Spleen (tissue), 11 donors: ENCODE measurements at regions not wholly inside any gene's neighbourhood (a gene's known extent, or its start where the extent isn't known, plus 50 kb on each side); places are given as distances from the start of the nearest gene placed in this dataset.

Experiments used
- DNase-seq: peaks from one replicate; pipeline ENCODE4 v3.0.0-alpha.2; 2020
- H3K27ac ChIP-seq, 8 donors: fragments of 200-600 bp; sonication (generic) in 7 of 8; 1 replicate in 4 of 8; 2 replicates in 4 of 8; pipeline versions ENCODE4 v1.5.0 to v1.8.0; 2016 to 2021; ENCODE audit warnings: inconsistent platforms in 4 of 8, mild to moderate bottlenecking in 4 of 8, moderate library complexity in 1 of 8
- H3K27me3 ChIP-seq, 7 donors: fragments of 200-600 bp; sonication (generic) in 6 of 7; replicated peaks in 1 of 7; 1 replicate in 4 of 7; 2 replicates in 3 of 7; pipeline versions ENCODE4 v1.5.0 to v1.8.0; 2016 to 2021; ENCODE audit warnings: inconsistent platforms in 3 of 7, mild to moderate bottlenecking in 1 of 7
- H3K36me3 ChIP-seq, 6 donors: fragments of 200-600 bp; sonication (generic) in 5 of 6; 1 replicate in 4 of 6; 2 replicates in 2 of 6; pipeline versions ENCODE4 v1.5.0 to v1.8.0; 2016 to 2021; ENCODE audit warnings: inconsistent platforms in 2 of 6
- H3K4me1 ChIP-seq, 6 donors: fragments of 200-600 bp; sonication (generic) in 5 of 6; 1 replicate in 3 of 6; 2 replicates in 3 of 6; pipeline versions ENCODE4 v1.5.0 to v1.8.0; 2016 to 2021; ENCODE audit warnings: inconsistent platforms in 3 of 6
- H3K4me3 ChIP-seq, 8 donors: fragments of 200-600 bp; sonication (generic) in 7 of 8; 1 replicate in 4 of 8; 2 replicates in 4 of 8; pipeline versions ENCODE4 v1.5.0 to v1.8.0; 2016 to 2021; ENCODE audit warnings: inconsistent platforms in 4 of 8, mild to moderate bottlenecking in 4 of 8, moderate library complexity in 2 of 8
- H3K9me3 ChIP-seq, 8 donors: fragments of 200-600 bp; sonication (generic) in 7 of 8; 1 replicate in 4 of 8; 2 replicates in 4 of 8; pipeline versions ENCODE4 v1.5.0 to v1.8.0; 2016 to 2021; ENCODE audit warnings: inconsistent platforms in 4 of 8
- CTCF ChIP-seq, 11 experiments: fragments of 200-600 bp in 7 of 11; fragments of 450-650 bp in 4 of 11; sonication (generic) in 4 of 11; IDR thresholded peaks in 8 of 11; conservative IDR thresholded peaks in 3 of 11; 1 replicate in 7 of 11; 2 replicates in 4 of 11; pipeline versions ENCODE4 v1.4.0 to v1.8.0; 2016 to 2021; ENCODE audit warnings: antibody characterized with exemption in 11 of 11, inconsistent platforms in 4 of 11, mild to moderate bottlenecking in 1 of 11
- POLR2A ChIP-seq, 3 donors: fragments of 450-650 bp; IDR thresholded peaks; one replicate each; pipeline ENCODE4 v1.5.1; 2017; ENCODE audit warnings: antibody characterized with exemption in 3 of 3, mild to moderate bottlenecking in 1 of 3
- POLR2AphosphoS5 ChIP-seq, 3 donors: sonication (generic); formaldehyde crosslinking; IDR thresholded peaks; one replicate each; pipeline ENCODE4 v1.5.1; 2017; ENCODE audit warnings: antibody characterized with exemption in 3 of 3
- WGBS, 5 donors: extraction: QIAGEN DNeasy Blood & Tissue Kit in 3 of 5; methylation state at CpG; one replicate each; pipeline versions ENCODE4 v1.1.5 to v1.1.7; 2013 to 2018; 5-methylcytosine and 5-hydroxymethylcytosine counted together
- intact Hi-C: fragments of 100-400 bp; cut with DNase I; formaldehyde crosslinking; loops from one replicate; pipeline ENCODE4 v1.15.0; 2023; ENCODE audit warnings: low total_unique reads
- donor health status: healthy with polysubstance abuse.
- donor health status: DM: no; HTN: no; CAD: no; lungs with moderate emphysema.
- donor health status: DM: no; HTN: no; CAD: no.
- donor health status: Bipolar disorder and iron deficiency.
- donor health status: healthy.
- donor health status: DM: no; HTN: no; CAD: no.
- donor health status: DM: yes; HTN: yes; CAD: no.

GRCh38 chr12:115078334-115078733 is 394.4 kb upstream of the TBX3 start:
- no peak for DNase-seq
- 76 to 91% (median 84%) methylated on average over 4 of the region's 4 CpGs for WGBS, 5 donors

GRCh38 chr12:115075552-115076170 is 391.7 kb upstream of the TBX3 start:
- no peak overlapping the region for H3K4me3 ChIP-seq
- intact Hi-C loops, result no loop called here
- H3K27ac ChIP-seq, result no peak overlapping the region
- TF ChIP-seq CTCF (IDR thresholded peaks at IDR 0.05 in 8 of 11, conservative IDR thresholded peaks at IDR 0.05 in 3 of 11) (no peak), POLR2A (IDR thresholded peaks at IDR 0.05) (no peak), POLR2AphosphoS5 (IDR thresholded peaks at IDR 0.05) (no peak)
- no peak for DNase-seq
- no peaks in the 10 kb centered on the region for H3K27me3 ChIP-seq
- H3K36me3 ChIP-seq, result no peaks in the 10 kb centered on the region
- 46 to 58% (median 54%) methylated on average over 3 of the region's 3 CpGs for WGBS, 5 donors
- H3K9me3 ChIP-seq, result peaks cover 0 to 8% (median 0%) of the 10 kb centered on the region in 8 donors
- H3K4me1 ChIP-seq, result no peaks in the 10 kb centered on the region

More at GRCh38 chr12:115078334-115078733, 394.4 kb upstream of the TBX3 start:
- Histone ChIP-seq H3K36me3 (no peaks in the 10 kb centered on the region), H3K27ac (no peak overlapping the region), H3K4me3 (no peak overlapping the region), H3K27me3 (no peaks in the 10 kb centered on the region), H3K4me1 (no peaks in the 10 kb centered on the region), H3K9me3 (peaks cover 0 to 8% (median 0%) of the 10 kb centered on the region in 8 donors)
- no peak for TF ChIP-seq POLR2A (IDR thresholded peaks at IDR 0.05)
- TF ChIP-seq CTCF (IDR thresholded peaks at IDR 0.05 in 8 of 11, conservative IDR thresholded peaks at IDR 0.05 in 3 of 11), result no peak
- no peak for TF ChIP-seq POLR2AphosphoS5 (IDR thresholded peaks at IDR 0.05)
- intact Hi-C loops, result no loop called here

- no peak for DNase-seq
- H3K36me3 ChIP-seq, result no peaks in the 10 kb centered on the region
- intact Hi-C loops, result no loop called here
- H3K27me3 ChIP-seq, result no peaks in the 10 kb centered on the region
- peaks cover 0 to 11% (median 0%) of the 10 kb centered on the region in 8 donors for H3K9me3 ChIP-seq
- no peaks in the 10 kb centered on the region for H3K4me1 ChIP-seq
- H3K27ac ChIP-seq, result no peak overlapping the region
- TF ChIP-seq CTCF (IDR thresholded peaks at IDR 0.05 in 8 of 11, conservative IDR thresholded peaks at IDR 0.05 in 3 of 11) (no peak), POLR2AphosphoS5 (IDR thresholded peaks at IDR 0.05) (no peak), POLR2A (IDR thresholded peaks at IDR 0.05) (no peak)
- WGBS, 5 donors, result 53 to 59% (median 55%) methylated on average over 5 of the region's 5 CpGs
- H3K4me3 ChIP-seq, result no peak overlapping the region
Observed at GRCh38 chr12:115074617-115075016, 390.6 kb upstream of the TBX3 start.

- Histone ChIP-seq H3K27ac (no peak overlapping the region), H3K4me1 (no peaks in the 10 kb centered on the region), H3K36me3 (no peaks in the 10 kb centered on the region), H3K4me3 (no peak overlapping the region), H3K9me3 (peaks cover 0 to 11% (median 0%) of the 10 kb centered on the region in 8 donors), H3K27me3 (no peaks in the 10 kb centered on the region)
- no peak for DNase-seq
- TF ChIP-seq POLR2A (IDR thresholded peaks at IDR 0.05) (no peak), POLR2AphosphoS5 (IDR thresholded peaks at IDR 0.05) (no peak), CTCF (IDR thresholded peaks at IDR 0.05 in 8 of 11, conservative IDR thresholded peaks at IDR 0.05 in 3 of 11) (no peak)
- WGBS, 5 donors, result 38 to 53% (median 45%) methylated on average over 10 of the region's 10 CpGs
- intact Hi-C loops, result no loop called here
Observed at GRCh38 chr12:115072712-115073111, 388.7 kb upstream of the TBX3 start.
